Mesenchymal stem cell (in vitro differentiated cells and primary cell): ENCODE measurements at regions not wholly inside any gene's neighbourhood (a gene's known extent, or its start where the extent isn't known, plus 50 kb on each side); places are given as distances from the start of the nearest gene placed in this dataset.

Experiments
- DNase-seq: peaks from one replicate; pipeline ENCODE4 v3.0.0-alpha.2; 2013
- H2AFZ ChIP-seq: one replicate; pipeline ENCODE4 v1.6.1; 2013; ENCODE audit warnings: low read depth, mild to moderate bottlenecking, control low read depth, inconsistent platforms, low read length, moderate library complexity
- H2AK5ac ChIP-seq: 2 replicates; pipeline ENCODE4 v1.6.1; 2013; ENCODE audit warnings: low read length, moderate library complexity, mild to moderate bottlenecking, inconsistent platforms; ENCODE audit not compliant: severe bottlenecking
- H2BK120ac ChIP-seq: one replicate; pipeline ENCODE4 v1.6.1; 2013; ENCODE audit warnings: low read depth, mild to moderate bottlenecking, inconsistent platforms, low read length, moderate library complexity
- H2BK12ac ChIP-seq, 2 experiments: one replicate each; pipeline ENCODE4 v1.6.1; 2013; ENCODE audit warnings: inconsistent platforms in 2 of 2, low read length in 2 of 2, mild to moderate bottlenecking in 2 of 2, moderate library complexity in 2 of 2, control low read depth in 1 of 2
- H2BK15ac ChIP-seq: one replicate; pipeline ENCODE4 v1.6.1; 2013; ENCODE audit warnings: mild to moderate bottlenecking, low read depth, inconsistent platforms; ENCODE audit not compliant: poor library complexity, severe bottlenecking
- H2BK5ac ChIP-seq: 2 replicates; pipeline ENCODE4 v1.6.1; 2013; ENCODE audit warnings: low read depth, mild to moderate bottlenecking, low read length, control low read depth, inconsistent platforms; ENCODE audit not compliant: poor library complexity, severe bottlenecking
- H3K14ac ChIP-seq, 2 experiments: one replicate each; pipeline ENCODE4 v1.6.1; 2013; ENCODE audit warnings: inconsistent platforms in 2 of 2, low read length in 2 of 2, control low read depth in 1 of 2, mild to moderate bottlenecking in 1 of 2, moderate library complexity in 1 of 2
- H3K18ac ChIP-seq, 2 experiments: one replicate each; pipeline ENCODE4 v1.6.1; 2013; ENCODE audit warnings: inconsistent platforms in 2 of 2, low read length in 2 of 2, control low read depth in 1 of 2, low read depth in 1 of 2, mild to moderate bottlenecking in 1 of 2
- H3K23ac ChIP-seq, 2 experiments: one replicate each; pipeline ENCODE4 v1.6.1; 2013; ENCODE audit warnings: inconsistent platforms in 2 of 2, low read length in 2 of 2, mild to moderate bottlenecking in 2 of 2, moderate library complexity in 2 of 2, control low read depth in 1 of 2
- H3K27ac ChIP-seq: 2 replicates; pipeline ENCODE4 v1.5.1; 2013; ENCODE audit warnings: mild to moderate bottlenecking, moderate library complexity, low read length, control low read depth, inconsistent platforms; ENCODE audit not compliant: poor library complexity, severe bottlenecking
- H3K27me3 ChIP-seq, 2 experiments: 2 replicates each; pipeline versions ENCODE4 v1.6.1 to v1.7.0; 2013; ENCODE audit warnings: low read length in 2 of 2, mild to moderate bottlenecking in 2 of 2, moderate library complexity in 2 of 2, control low read depth in 1 of 2, inconsistent platforms in 1 of 2; ENCODE audit not compliant: control insufficient read depth in 1 of 2, insufficient read depth in 1 of 2
- H3K36me3 ChIP-seq, 2 experiments: 2 replicates each; pipeline versions ENCODE4 v1.6.1 to v1.7.0; 2013; ENCODE audit warnings: low read length in 2 of 2, control low read depth in 1 of 2, inconsistent platforms in 1 of 2, low read depth in 1 of 2, mild to moderate bottlenecking in 1 of 2; ENCODE audit not compliant: insufficient read depth in 2 of 2, control insufficient read depth in 1 of 2
- H3K4ac ChIP-seq, 2 experiments: one replicate each; pipeline ENCODE4 v1.6.1; 2013; ENCODE audit warnings: inconsistent platforms in 2 of 2, low read length in 2 of 2, mild to moderate bottlenecking in 2 of 2, moderate library complexity in 2 of 2, control low read depth in 1 of 2, low read depth in 1 of 2
- H3K4me1 ChIP-seq: 2 replicates; pipeline ENCODE4 v1.6.1; 2013; ENCODE audit warnings: low read depth, low read length, control low read depth; ENCODE audit not compliant: control insufficient read depth, insufficient read depth
- H3K4me2 ChIP-seq: 2 replicates; pipeline ENCODE4 v1.6.1; 2013; ENCODE audit warnings: low read length, mild to moderate bottlenecking, inconsistent platforms; ENCODE audit not compliant: poor library complexity, severe bottlenecking
- H3K4me3 ChIP-seq, 2 experiments: 2 replicates each; pipeline versions ENCODE4 v1.5.1 to v1.7.0; 2013; ENCODE audit warnings: low read length in 2 of 2, mild to moderate bottlenecking in 2 of 2, control low read depth in 1 of 2, low read depth in 1 of 2; ENCODE audit not compliant: insufficient read depth in 1 of 2
- H3K79me1 ChIP-seq: replicated peaks from 2 replicates; pipeline ENCODE4 v1.6.1; 2013; ENCODE audit warnings: mild to moderate bottlenecking, control low read depth, low read length, inconsistent platforms; ENCODE audit not compliant: poor library complexity, severe bottlenecking
- H3K9ac ChIP-seq: 2 replicates; pipeline ENCODE4 v1.7.0; 2013; ENCODE audit warnings: mild to moderate bottlenecking, low read length, moderate library complexity
- H3K9me3 ChIP-seq: 2 replicates; pipeline ENCODE4 v1.7.0; 2013; ENCODE audit warnings: mild to moderate bottlenecking, low read length; ENCODE audit not compliant: control insufficient read depth
- H4K8ac ChIP-seq: one replicate; pipeline ENCODE4 v1.6.1; 2013; ENCODE audit warnings: inconsistent platforms, mild to moderate bottlenecking, low read length, moderate library complexity
- H4K91ac ChIP-seq: one replicate; pipeline ENCODE4 v1.6.1; 2013; ENCODE audit warnings: mild to moderate bottlenecking, low read length, inconsistent platforms
- WGBS: methylation state at CpG from one replicate; pipeline ENCODE4 v1.1.7; 2013; ENCODE audit warnings: mixed read lengths; 5-methylcytosine and 5-hydroxymethylcytosine counted together

DNA sequence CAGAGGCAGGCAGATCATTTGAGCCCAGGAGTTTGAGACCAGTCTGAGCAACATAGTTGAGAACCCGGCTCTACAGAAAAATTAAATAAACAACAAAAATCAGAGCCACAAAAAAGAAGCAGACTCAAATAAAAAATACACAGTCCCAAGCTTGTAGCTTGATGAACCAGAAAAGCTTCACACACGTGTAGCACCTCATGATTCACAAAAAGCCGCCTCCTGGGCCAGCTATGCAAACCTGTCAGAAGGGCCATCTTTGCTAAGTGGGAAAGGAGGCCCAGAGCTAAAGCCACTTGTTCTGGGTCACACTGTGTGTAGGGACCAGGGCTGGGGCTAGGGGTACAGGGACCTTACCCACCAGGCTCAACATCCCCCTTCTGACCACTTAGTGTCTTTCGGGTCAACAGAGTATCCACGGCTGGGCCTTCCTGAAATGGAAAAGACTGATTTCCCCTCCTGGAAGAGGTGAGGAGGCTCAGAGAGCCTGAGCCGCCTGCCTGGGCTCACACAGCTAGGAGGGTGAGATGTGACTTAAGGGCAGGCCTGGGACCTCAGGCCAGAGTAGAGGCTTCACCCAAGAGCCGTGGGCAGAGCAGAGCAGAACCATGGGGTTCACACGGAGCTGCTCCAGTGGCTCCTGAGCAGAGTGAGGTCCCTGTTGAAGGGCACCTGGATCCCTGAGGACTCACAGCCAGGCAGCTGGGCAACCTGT lies 269.6 kb downstream of the PARN start:
- no peak overlapping the region for H3K9ac ChIP-seq
- no peak overlapping the region for H2BK5ac ChIP-seq
- no peak overlapping the region for H4K8ac ChIP-seq
- H3K4ac ChIP-seq, result no peak overlapping the region
- H3K36me3 ChIP-seq, result no peaks in the 10 kb centered on the region
- H2AFZ ChIP-seq, result no peak overlapping the region
- no peak overlapping the region for H3K4me3 ChIP-seq
- H3K18ac ChIP-seq, result no peak overlapping the region
- H3K4me2 ChIP-seq, result no peak overlapping the region
- H3K79me1 ChIP-seq, result no peaks in the 10 kb centered on the region
- H2BK12ac ChIP-seq, result no peak overlapping the region
- peaks cover 0 to 11% of the 10 kb centered on the region in 2 experiments for H3K27me3 ChIP-seq
- H3K23ac ChIP-seq, result no peak overlapping the region
- H3K9me3 ChIP-seq, result no peaks in the 10 kb centered on the region
- H4K91ac ChIP-seq, result no peak overlapping the region
- peak overlapping the region; percentile 1 for H2AK5ac ChIP-seq
- no peak overlapping the region for H2BK15ac ChIP-seq
- peaks cover 23% of the 10 kb centered on the region for H3K4me1 ChIP-seq
- 78% methylated on average over 8 of the region's 8 CpGs for WGBS
- no peak for DNase-seq
- no peak overlapping the region for H2BK120ac ChIP-seq
- no peak overlapping the region for H3K27ac ChIP-seq
- no peak overlapping the region for H3K14ac ChIP-seq

DNA sequence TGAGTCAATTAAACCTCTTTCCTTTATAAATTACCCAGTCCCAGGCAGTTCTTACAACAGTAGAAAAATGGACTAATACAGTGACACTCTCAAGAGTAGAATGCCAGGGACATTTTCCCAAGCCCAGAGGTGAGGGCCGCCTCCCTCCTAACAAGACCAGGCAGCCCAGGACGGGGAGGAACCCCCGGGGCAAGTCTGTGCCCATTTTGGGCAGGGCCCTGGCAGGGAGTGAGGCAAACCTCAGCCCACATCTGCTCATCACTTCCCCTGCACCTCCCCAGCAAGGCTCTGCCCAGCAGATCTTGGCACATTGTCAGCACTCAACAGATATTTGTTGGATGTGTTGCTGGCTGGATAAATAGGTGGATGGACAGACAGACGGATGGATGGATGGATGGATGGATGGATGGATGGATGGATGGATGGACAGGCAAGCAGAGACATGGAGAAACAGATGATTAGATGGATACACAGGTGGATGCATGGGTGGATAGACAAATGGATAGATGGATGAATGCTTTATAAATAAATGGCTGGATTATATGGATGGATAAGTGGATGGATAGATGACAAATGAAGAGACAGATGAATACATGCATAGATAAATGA lies 271.3 kb downstream of the PARN start:
- Histone ChIP-seq H3K23ac (no peak overlapping the region), H2AFZ (no peak overlapping the region), H2BK120ac (no peak overlapping the region), H2BK12ac (no peak overlapping the region), H3K4me1 (peaks cover 13% of the 10 kb centered on the region), H3K14ac (no peak overlapping the region), H3K18ac (no peak overlapping the region), H3K9me3 (no peaks in the 10 kb centered on the region), H4K91ac (no peak overlapping the region), H3K4me3 (no peak overlapping the region), H3K4ac (no peak overlapping the region), H3K27me3 (peaks cover 0 to 11% of the 10 kb centered on the region in 2 experiments), H3K27ac (no peak overlapping the region), H2AK5ac (no peak overlapping the region), H4K8ac (no peak overlapping the region), H3K36me3 (no peaks in the 10 kb centered on the region), H2BK5ac (no peak overlapping the region), H3K9ac (no peak overlapping the region), H2BK15ac (no peak overlapping the region), H3K79me1 (no peaks in the 10 kb centered on the region), H3K4me2 (no peak overlapping the region)
- 75% methylated on average over 4 of the region's 4 CpGs for WGBS
- no peak for DNase-seq

DNA sequence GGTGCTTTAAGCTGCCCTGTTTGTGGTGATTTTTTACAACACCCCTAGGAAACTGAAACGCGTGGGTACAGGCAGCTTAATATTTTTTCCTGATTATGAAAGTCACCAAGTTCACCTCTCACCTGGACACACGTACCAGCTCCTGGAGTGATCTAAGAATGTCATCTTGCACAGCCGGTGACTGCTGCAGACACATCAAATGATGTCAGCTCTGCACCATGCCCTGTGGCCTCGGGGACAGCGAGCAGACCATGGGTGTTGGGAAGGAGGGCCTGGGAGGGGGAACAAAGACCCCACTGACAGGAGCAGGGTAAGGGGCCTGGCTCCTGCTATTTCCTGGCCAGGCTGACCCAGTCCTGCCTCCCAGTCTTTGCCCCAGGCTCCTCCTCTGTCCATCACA lies 272.7 kb downstream of the PARN start:
- Histone ChIP-seq H2BK120ac (no peak overlapping the region), H2BK12ac (no peak overlapping the region), H2AFZ (no peak overlapping the region), H4K8ac (no peak overlapping the region), H3K18ac (no peak overlapping the region), H3K79me1 (no peaks in the 10 kb centered on the region), H3K36me3 (no peaks in the 10 kb centered on the region), H3K27me3 (peaks cover 0 to 11% of the 10 kb centered on the region in 2 experiments), H3K9ac (no peak overlapping the region), H3K27ac (no peak overlapping the region), H2AK5ac (no peak overlapping the region), H4K91ac (no peak overlapping the region), H3K9me3 (no peaks in the 10 kb centered on the region), H3K4me2 (no peak overlapping the region), H3K23ac (peak overlapping the region in 1 of 2 experiments; percentile 14), H3K14ac (no peak overlapping the region), H2BK15ac (no peak overlapping the region), H3K4ac (no peak overlapping the region), H3K4me3 (no peak overlapping the region), H3K4me1 (peaks cover 7% of the 10 kb centered on the region), H2BK5ac (no peak overlapping the region)
- WGBS, result 91% methylated on average over 6 of the region's 6 CpGs
- DNase-seq, result no peak

DNA sequence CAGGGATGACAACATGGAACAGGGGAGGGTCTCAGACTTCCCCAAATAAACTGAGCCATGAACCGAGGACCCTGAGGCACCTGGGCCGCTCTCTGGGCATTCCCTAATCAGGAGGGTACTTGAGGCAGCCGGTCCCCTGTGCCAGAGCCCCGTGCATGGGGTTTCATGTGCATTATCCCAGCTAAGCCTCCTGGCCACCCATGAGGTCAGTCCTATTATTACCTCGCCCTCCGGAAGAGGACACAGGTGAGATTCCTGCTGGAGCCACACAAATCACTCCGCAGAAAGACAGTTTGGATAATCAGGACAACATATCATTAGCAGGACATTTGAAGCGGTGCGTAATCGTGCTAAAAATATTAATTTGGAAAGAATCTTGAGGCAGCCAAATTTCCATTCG lies 274.0 kb downstream of the PARN start:
- Histone ChIP-seq H3K79me1 (no peaks in the 10 kb centered on the region), H3K4me1 (no peaks in the 10 kb centered on the region), H2BK5ac (no peak overlapping the region), H2AFZ (no peak overlapping the region), H3K9me3 (no peaks in the 10 kb centered on the region), H3K27ac (no peak overlapping the region), H3K9ac (no peak overlapping the region), H2AK5ac (no peak overlapping the region), H3K4me2 (no peak overlapping the region), H2BK15ac (no peak overlapping the region), H3K18ac (no peak overlapping the region), H4K91ac (no peak overlapping the region), H2BK12ac (no peak overlapping the region), H3K27me3 (peaks cover 0 to 11% of the 10 kb centered on the region in 2 experiments), H3K4me3 (no peak overlapping the region), H2BK120ac (no peak overlapping the region), H3K14ac (no peak overlapping the region), H4K8ac (no peak overlapping the region), H3K36me3 (no peaks in the 10 kb centered on the region), H3K4ac (no peak overlapping the region), H3K23ac (no peak overlapping the region)
- 91% methylated on average over 10 of the region's 11 CpGs for WGBS
- DNase-seq, result no peak
